OCI-LY1 (cell line): ENCODE measurements at regions not wholly inside any gene's neighbourhood (a gene's known extent, or its start where the extent isn't known, plus 50 kb on each side); places are given as distances from the start of the nearest gene placed in this dataset.

Experiments used
- CTCF ChIP-seq: fragments of 200-600 bp; sonication (generic), shearing (Covaris generic); IDR thresholded peaks from 2 replicates; pipeline ENCODE4 v1.5.1; 2017; ENCODE audit warnings: mild to moderate bottlenecking, antibody characterized with exemption, low read length, moderate library complexity, mixed read lengths
- EZH2 ChIP-seq: fragments of 200-600 bp; sonication (generic), shearing (Covaris generic); IDR thresholded peaks from 2 replicates; pipeline ENCODE4 v1.8.0; 2017; ENCODE audit warnings: borderline replicate concordance, mixed run types, mild to moderate bottlenecking, antibody characterized with exemption, low read length, moderate library complexity, mixed read lengths

DNA sequence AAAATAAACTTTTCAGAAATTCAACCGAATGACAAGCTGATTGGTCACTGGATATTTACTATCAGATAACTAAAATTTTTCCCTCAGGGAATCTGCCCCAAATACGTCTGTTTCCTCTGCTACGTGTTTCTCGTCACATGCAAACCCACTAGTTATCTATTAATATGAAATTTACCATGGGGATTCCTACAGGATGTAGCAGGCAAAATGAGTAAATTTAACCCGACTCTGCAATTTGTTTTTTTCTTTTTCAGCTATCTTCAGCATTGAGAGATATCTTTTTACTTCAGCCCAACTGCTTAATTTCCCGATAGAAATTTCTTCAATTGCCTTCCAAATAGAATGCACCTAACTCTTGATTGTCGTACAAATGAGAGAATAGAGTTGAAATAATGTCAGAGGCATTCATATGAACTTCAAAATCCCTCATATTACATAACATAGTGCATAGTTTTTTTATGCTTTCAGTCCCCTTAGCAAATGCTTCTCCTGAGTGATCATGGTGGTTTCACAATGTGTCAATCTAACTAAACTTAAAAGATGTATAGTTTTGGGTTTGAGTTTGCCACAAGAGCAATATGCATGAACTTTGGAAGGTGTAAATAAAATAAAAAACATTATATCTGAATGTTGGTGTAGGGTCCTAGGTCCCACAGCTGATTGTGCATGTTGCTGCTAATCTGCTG, 913.1 kb upstream of the GRIA3 start:
- TF ChIP-seq CTCF (no peak), EZH2 (no peak)
